HCT116 (cell line): ENCODE measurements at regions not wholly inside any gene's neighbourhood (a gene's known extent, or its start where the extent isn't known, plus 50 kb on each side); places are given as distances from the start of the nearest gene placed in this dataset.

ENCODE experiments used
- ATAC-seq: fragments of 200-7000 bp; cut with Tn5 transposase; 2 replicates; pipeline ENCODE4 v1.9.1; 2020; ENCODE audit warnings: mild to moderate bottlenecking, moderate library complexity
- BruUV-seq: library from RNA; stranded (reverse); fragments of 400-500 nt; replicated peaks from 2 replicates; lab custom pipeline; 2021; lab: Mats Ljungman, UMichigan
- CTCF ChIA-PET: fragments of 300-600 bp; sonication (Branson Sonifier 250); formaldehyde crosslinking; loops from one replicate; lab custom pipeline; 2021; ENCODE audit warnings: antibody characterized with exemption; lab: Charles Lee
- POLR2A ChIA-PET: fragments of 300-600, 350-600 bp; sonication (Branson Sonifier 250); formaldehyde crosslinking; loops from one replicate; lab custom pipeline; 2021; ENCODE audit warnings: antibody characterized with exemption; lab: Charles Lee
- RAD21 ChIA-PET, 2 experiments: fragments of 300-600 bp; sonication (Branson Sonifier 250); formaldehyde crosslinking; loops; one replicate each; lab custom pipeline; 2023; ENCODE audit warnings: low total read pairs in 2 of 2; ENCODE audit not compliant: uncharacterized antibody in 2 of 2, unreplicated experiment in 2 of 2, low non-redundant PET in 1 of 2; lab: Charles Lee
- DNase-seq: peaks from one replicate; pipeline ENCODE4 v3.0.0-alpha.2; 2010; ENCODE audit warnings: low read depth, low spot score
- H2AFZ ChIP-seq: fragments of 200-600 bp; shearing (Covaris generic), sonication (generic); 2 replicates; pipeline ENCODE4 v1.6.1; 2017; ENCODE audit warnings: low read depth, mixed run types, mixed read lengths, antibody characterized with exemption, low read length; ENCODE audit not compliant: poor library complexity, severe bottlenecking
- H3K27ac ChIP-seq: 2 replicates; pipeline ENCODE4 v1.5.1; 2012; ENCODE audit warnings: low read depth, low read length
- H3K27me3 ChIP-seq: fragments of 200-600 bp; sonication (generic); 2 replicates; pipeline ENCODE4 v1.6.1; 2016; ENCODE audit warnings: mixed run types, low read length, mixed read lengths; ENCODE audit not compliant: insufficient read depth
- H3K36me3 ChIP-seq, 2 experiments: fragments of 200-500 bp in 1 of 2; fragments of 200-600 bp in 1 of 2; sonication (Bioruptor generic) in 1 of 2; sonication (generic) in 1 of 2; 2 replicates each; pipeline versions ENCODE4 v1.5.1 to v1.6.1; 2014 to 2016; ENCODE audit warnings: low read length in 2 of 2, inconsistent platforms in 1 of 2, mixed read lengths in 1 of 2, mixed run types in 1 of 2; ENCODE audit not compliant: insufficient read depth in 2 of 2, control insufficient read depth in 1 of 2
- H3K4me1 ChIP-seq, 2 experiments: fragments of 200-600 bp in 1 of 2; sonication (generic) in 1 of 2; 2 replicates each; pipeline versions ENCODE4 v1.5.1 to v1.6.1; 2012 to 2017; ENCODE audit warnings: low read length in 2 of 2, inconsistent platforms in 1 of 2, mild to moderate bottlenecking in 1 of 2, mixed read lengths in 1 of 2, mixed run types in 1 of 2, moderate library complexity in 1 of 2; ENCODE audit not compliant: insufficient read depth in 2 of 2, control insufficient read depth in 1 of 2
- H3K4me2 ChIP-seq: fragments of 200-600 bp; sonication (generic); 2 replicates; pipeline ENCODE4 v1.6.1; 2017; ENCODE audit warnings: mixed run types, low read length, mixed read lengths
- H3K4me3 ChIP-seq, 2 experiments: fragments of 200-600 bp in 1 of 2; sonication (generic) in 1 of 2; replicated peaks in 1 of 2; 2 replicates each; pipeline ENCODE4 v1.5.1; 2011 to 2016; ENCODE audit warnings: low read length in 2 of 2, control low read depth in 1 of 2, low read depth in 1 of 2, mild to moderate bottlenecking in 1 of 2, mixed read lengths in 1 of 2, mixed run types in 1 of 2
- H3K79me2 ChIP-seq: fragments of 200-600 bp; sonication (generic); 2 replicates; pipeline ENCODE4 v1.6.1; 2017; ENCODE audit warnings: mild to moderate bottlenecking, mixed run types, low read length, moderate library complexity, mixed read lengths; ENCODE audit not compliant: insufficient read depth
- H3K9ac ChIP-seq: fragments of 200-600 bp; sonication (generic); 2 replicates; pipeline ENCODE4 v1.6.1; 2016; ENCODE audit warnings: low read length, mixed read lengths
- H3K9me2 ChIP-seq: fragments of 200-600 bp; sonication (generic), shearing (Covaris generic); 2 replicates; pipeline ENCODE4 v1.6.1; 2017; ENCODE audit warnings: mixed run types, mild to moderate bottlenecking, moderate library complexity; ENCODE audit not compliant: insufficient read depth
- H3K9me3 ChIP-seq, 2 experiments: fragments of 200-500 bp in 1 of 2; fragments of 200-600 bp in 1 of 2; sonication (Bioruptor generic) in 1 of 2; sonication (generic) in 1 of 2; 2 replicates each; pipeline ENCODE4 v1.6.1; 2014 to 2017; ENCODE audit warnings: low read length in 2 of 2, mixed read lengths in 2 of 2, inconsistent platforms in 1 of 2, low read depth in 1 of 2, mild to moderate bottlenecking in 1 of 2, mixed run types in 1 of 2, moderate library complexity in 1 of 2; ENCODE audit not compliant: control insufficient read depth in 1 of 2, insufficient read depth in 1 of 2
- H4K20me1 ChIP-seq: fragments of 200-600 bp; sonication (generic), shearing (Covaris generic); 2 replicates; pipeline ENCODE4 v1.6.1; 2017; ENCODE audit warnings: mixed run types, mild to moderate bottlenecking, moderate library complexity; ENCODE audit not compliant: insufficient read depth
- ELF1 ChIP-seq: IDR thresholded peaks from 2 replicates; pipeline ENCODE4 v1.6.1; 2012; ENCODE audit warnings: low read depth, borderline replicate concordance
- EZH2 ChIP-seq: fragments of 200-600 bp; sonication (generic); IDR thresholded peaks from 2 replicates; pipeline ENCODE4 v1.6.1; 2017; ENCODE audit warnings: antibody characterized with exemption, mixed run types
- EZH2phosphoT487 ChIP-seq: fragments of 200-600 bp; IDR thresholded peaks from 2 replicates; pipeline ENCODE4 v1.6.1; 2018; ENCODE audit warnings: antibody characterized with exemption, borderline replicate concordance
- FOSL1 ChIP-seq: IDR thresholded peaks from 2 replicates; pipeline ENCODE4 v1.6.1; 2012; ENCODE audit warnings: low read depth
- JUND ChIP-seq: IDR thresholded peaks from 2 replicates; pipeline ENCODE4 v1.6.1; 2012
- POLR2A ChIP-seq: IDR thresholded peaks from 2 replicates; pipeline ENCODE4 v1.7.0; 2011; ENCODE audit warnings: borderline replicate concordance; ENCODE audit not compliant: insufficient read depth, insufficient read length; ENCODE audit errors: extremely low read depth
- POLR2AphosphoS5 ChIP-seq: IDR thresholded peaks from 2 replicates; pipeline ENCODE4 v1.6.1; 2011; ENCODE audit warnings: mild to moderate bottlenecking, low read depth, low read length, moderate library complexity
- RAD21 ChIP-seq: IDR thresholded peaks from 2 replicates; pipeline ENCODE4 v1.6.1; 2012; ENCODE audit warnings: low read depth, mild to moderate bottlenecking
- SIN3A ChIP-seq: IDR thresholded peaks from 2 replicates; pipeline ENCODE4 v1.6.1; 2012; ENCODE audit warnings: low read depth
- SP1 ChIP-seq: IDR thresholded peaks from 2 replicates; pipeline ENCODE4 v1.6.1; 2012; ENCODE audit warnings: low read depth
- SRF ChIP-seq: IDR thresholded peaks from 2 replicates; pipeline ENCODE4 v1.6.1; 2012; ENCODE audit warnings: low read depth
- TCF7L2 ChIP-seq: IDR thresholded peaks from 2 replicates; pipeline ENCODE4 v1.7.0; 2011; ENCODE audit warnings: borderline replicate concordance, inconsistent platforms; ENCODE audit not compliant: insufficient read depth, insufficient read length; ENCODE audit errors: extremely low read depth
- ZFX ChIP-seq: fragments of 450-650 bp; IDR thresholded peaks from 2 replicates; pipeline ENCODE4 v1.6.1; 2017
- ZNF274 ChIP-seq: fragments of 200-500 bp; sonication (Bioruptor generic); IDR thresholded peaks from 2 replicates; pipeline ENCODE4 v1.6.1; 2014; ENCODE audit warnings: mild to moderate bottlenecking, low read depth, low read length, inconsistent platforms
- intact Hi-C: fragments of 100-400 bp; cut with micrococcal nuclease; formaldehyde crosslinking; loops from 2 replicates; pipeline ENCODE4 v1.10.0; 2022
- TF ChIP-seq, protein P1 (sequence below), 3 experiments: fragments of 200-600 bp in 1 of 3; sonication (generic) in 1 of 3; IDR thresholded peaks in 2 of 3; conservative IDR thresholded peaks in 1 of 3; 2 replicates each; pipeline ENCODE4 v1.5.1; 2012 to 2017; ENCODE audit warnings: low read depth in 2 of 3, low read length in 2 of 3, antibody characterized with exemption in 1 of 3, borderline replicate concordance in 1 of 3, control low read depth in 1 of 3, mild to moderate bottlenecking in 1 of 3, mixed read lengths in 1 of 3, mixed run types in 1 of 3, moderate library complexity in 1 of 3; ENCODE audit not compliant: insufficient read depth in 1 of 3
- TF ChIP-seq, protein P2 (sequence below): IDR thresholded peaks from 2 replicates; pipeline ENCODE4 v1.6.1; 2012; ENCODE audit warnings: low read depth
- TF ChIP-seq, protein P3 (sequence below): IDR thresholded peaks from 2 replicates; pipeline ENCODE4 v1.6.1; 2012
- TF ChIP-seq, protein P4 (sequence below): IDR thresholded peaks from 2 replicates; pipeline ENCODE4 v1.6.1; 2011; ENCODE audit warnings: mild to moderate bottlenecking, low read length, moderate library complexity; ENCODE audit not compliant: insufficient replicate concordance; ENCODE audit errors: extremely low read depth

DNA sequence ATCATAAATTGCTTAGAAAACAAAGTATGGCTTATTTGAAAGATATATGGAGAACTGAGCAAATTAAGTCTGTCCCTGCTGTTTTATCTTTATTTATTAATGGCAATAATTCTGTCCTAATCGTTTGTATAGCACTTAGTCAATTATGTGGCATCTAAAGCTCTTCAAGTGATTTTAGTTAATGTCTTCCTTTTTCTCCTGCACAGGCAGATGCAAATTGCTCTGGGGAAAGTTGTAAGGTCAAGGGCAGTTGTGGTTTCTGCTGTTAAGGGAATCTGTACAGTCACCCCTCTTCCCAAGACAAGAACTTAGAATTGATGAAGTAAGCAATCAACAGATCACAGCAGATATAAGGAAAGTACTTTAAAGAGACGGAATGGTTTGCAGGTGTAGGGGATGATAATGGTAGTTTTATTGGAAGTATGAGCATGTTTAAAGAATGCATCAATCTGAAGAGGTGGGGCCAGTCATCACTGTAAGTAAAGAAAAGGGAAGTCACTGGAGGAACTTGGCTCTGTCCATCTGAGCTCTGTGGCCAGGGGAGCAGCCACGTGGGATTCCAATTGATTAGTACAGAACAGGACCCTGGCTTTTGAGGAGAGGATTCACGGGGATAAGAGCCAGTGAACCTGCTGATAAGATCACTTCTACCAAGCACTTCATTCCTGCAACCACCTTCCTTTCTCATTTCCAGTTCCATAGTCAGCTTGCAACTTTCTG, 116.0 kb upstream of the KCNJ6 start:
- no peaks in the 10 kb centered on the region for H3K27me3 ChIP-seq
- H2AFZ ChIP-seq: no peak overlapping the region
- no peak for ATAC-seq
- H3K4me2 ChIP-seq: no peak overlapping the region
- POLR2A ChIA-PET: no interaction called here
- RAD21 ChIA-PET: no interaction called here
- BruUV-seq: no TSS peak
- TF ChIP-seq EZH2phosphoT487 (no peak), POLR2AphosphoS5 (no peak), TCF7L2 (no peak), SP1 (no peak), JUND (no peak), ELF1 (no peak), EZH2 (no peak), POLR2A (no peak), ZFX (no peak), ZNF274 (no peak), SIN3A (no peak), RAD21 (no peak), SRF (no peak), FOSL1 (no peak)
- TF ChIP-seq, protein P1, sequence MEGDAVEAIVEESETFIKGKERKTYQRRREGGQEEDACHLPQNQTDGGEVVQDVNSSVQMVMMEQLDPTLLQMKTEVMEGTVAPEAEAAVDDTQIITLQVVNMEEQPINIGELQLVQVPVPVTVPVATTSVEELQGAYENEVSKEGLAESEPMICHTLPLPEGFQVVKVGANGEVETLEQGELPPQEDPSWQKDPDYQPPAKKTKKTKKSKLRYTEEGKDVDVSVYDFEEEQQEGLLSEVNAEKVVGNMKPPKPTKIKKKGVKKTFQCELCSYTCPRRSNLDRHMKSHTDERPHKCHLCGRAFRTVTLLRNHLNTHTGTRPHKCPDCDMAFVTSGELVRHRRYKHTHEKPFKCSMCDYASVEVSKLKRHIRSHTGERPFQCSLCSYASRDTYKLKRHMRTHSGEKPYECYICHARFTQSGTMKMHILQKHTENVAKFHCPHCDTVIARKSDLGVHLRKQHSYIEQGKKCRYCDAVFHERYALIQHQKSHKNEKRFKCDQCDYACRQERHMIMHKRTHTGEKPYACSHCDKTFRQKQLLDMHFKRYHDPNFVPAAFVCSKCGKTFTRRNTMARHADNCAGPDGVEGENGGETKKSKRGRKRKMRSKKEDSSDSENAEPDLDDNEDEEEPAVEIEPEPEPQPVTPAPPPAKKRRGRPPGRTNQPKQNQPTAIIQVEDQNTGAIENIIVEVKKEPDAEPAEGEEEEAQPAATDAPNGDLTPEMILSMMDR (IDR thresholded peaks at IDR 0.05 in 2 of 3, conservative IDR thresholded peaks at IDR 0.05 in 1 of 3; ENCODE audit: borderline replicate concordance in 1 of 3, insufficient read depth in 1 of 3, low read depth in 2 of 3, low read length in 2 of 3): no peak
- TF ChIP-seq, protein P2, sequence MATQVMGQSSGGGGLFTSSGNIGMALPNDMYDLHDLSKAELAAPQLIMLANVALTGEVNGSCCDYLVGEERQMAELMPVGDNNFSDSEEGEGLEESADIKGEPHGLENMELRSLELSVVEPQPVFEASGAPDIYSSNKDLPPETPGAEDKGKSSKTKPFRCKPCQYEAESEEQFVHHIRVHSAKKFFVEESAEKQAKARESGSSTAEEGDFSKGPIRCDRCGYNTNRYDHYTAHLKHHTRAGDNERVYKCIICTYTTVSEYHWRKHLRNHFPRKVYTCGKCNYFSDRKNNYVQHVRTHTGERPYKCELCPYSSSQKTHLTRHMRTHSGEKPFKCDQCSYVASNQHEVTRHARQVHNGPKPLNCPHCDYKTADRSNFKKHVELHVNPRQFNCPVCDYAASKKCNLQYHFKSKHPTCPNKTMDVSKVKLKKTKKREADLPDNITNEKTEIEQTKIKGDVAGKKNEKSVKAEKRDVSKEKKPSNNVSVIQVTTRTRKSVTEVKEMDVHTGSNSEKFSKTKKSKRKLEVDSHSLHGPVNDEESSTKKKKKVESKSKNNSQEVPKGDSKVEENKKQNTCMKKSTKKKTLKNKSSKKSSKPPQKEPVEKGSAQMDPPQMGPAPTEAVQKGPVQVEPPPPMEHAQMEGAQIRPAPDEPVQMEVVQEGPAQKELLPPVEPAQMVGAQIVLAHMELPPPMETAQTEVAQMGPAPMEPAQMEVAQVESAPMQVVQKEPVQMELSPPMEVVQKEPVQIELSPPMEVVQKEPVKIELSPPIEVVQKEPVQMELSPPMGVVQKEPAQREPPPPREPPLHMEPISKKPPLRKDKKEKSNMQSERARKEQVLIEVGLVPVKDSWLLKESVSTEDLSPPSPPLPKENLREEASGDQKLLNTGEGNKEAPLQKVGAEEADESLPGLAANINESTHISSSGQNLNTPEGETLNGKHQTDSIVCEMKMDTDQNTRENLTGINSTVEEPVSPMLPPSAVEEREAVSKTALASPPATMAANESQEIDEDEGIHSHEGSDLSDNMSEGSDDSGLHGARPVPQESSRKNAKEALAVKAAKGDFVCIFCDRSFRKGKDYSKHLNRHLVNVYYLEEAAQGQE: no peak
- TF ChIP-seq, protein P3, sequence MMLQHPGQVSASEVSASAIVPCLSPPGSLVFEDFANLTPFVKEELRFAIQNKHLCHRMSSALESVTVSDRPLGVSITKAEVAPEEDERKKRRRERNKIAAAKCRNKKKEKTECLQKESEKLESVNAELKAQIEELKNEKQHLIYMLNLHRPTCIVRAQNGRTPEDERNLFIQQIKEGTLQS: no peak
- TF ChIP-seq, protein P4, sequence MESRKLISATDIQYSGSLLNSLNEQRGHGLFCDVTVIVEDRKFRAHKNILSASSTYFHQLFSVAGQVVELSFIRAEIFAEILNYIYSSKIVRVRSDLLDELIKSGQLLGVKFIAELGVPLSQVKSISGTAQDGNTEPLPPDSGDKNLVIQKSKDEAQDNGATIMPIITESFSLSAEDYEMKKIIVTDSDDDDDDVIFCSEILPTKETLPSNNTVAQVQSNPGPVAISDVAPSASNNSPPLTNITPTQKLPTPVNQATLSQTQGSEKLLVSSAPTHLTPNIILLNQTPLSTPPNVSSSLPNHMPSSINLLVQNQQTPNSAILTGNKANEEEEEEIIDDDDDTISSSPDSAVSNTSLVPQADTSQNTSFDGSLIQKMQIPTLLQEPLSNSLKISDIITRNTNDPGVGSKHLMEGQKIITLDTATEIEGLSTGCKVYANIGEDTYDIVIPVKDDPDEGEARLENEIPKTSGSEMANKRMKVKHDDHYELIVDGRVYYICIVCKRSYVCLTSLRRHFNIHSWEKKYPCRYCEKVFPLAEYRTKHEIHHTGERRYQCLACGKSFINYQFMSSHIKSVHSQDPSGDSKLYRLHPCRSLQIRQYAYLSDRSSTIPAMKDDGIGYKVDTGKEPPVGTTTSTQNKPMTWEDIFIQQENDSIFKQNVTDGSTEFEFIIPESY: no peak
- H3K9me3 ChIP-seq: peaks cover 0 to 4% of the 10 kb centered on the region in 2 experiments; a peak in 1 of 4 replicates
- DNase-seq: no peak
- CTCF ChIA-PET: no interaction called here
- no peak overlapping the region for H3K27ac ChIP-seq
- intact Hi-C loops: no loop called here
- no peaks in the 10 kb centered on the region for H3K36me3 ChIP-seq
- no peak overlapping the region for H3K9ac ChIP-seq
- no peaks in the 10 kb centered on the region for H3K9me2 ChIP-seq
- H3K4me1 ChIP-seq: no peaks in the 10 kb centered on the region
- H4K20me1 ChIP-seq: no peaks in the 10 kb centered on the region
- H3K4me3 ChIP-seq: no peak overlapping the region
- no peaks in the 10 kb centered on the region for H3K79me2 ChIP-seq
